AG04449 (cell line): ENCODE measurements at regions not wholly inside any gene's neighbourhood (a gene's known extent, or its start where the extent isn't known, plus 50 kb on each side); places are given as distances from the start of the nearest gene placed in this dataset.

ENCODE experiments used
- CTCF ChIA-PET: fragments of 350-600 bp; formaldehyde crosslinking; extraction: SDS; loops from one replicate; lab custom pipeline; 2021; ENCODE audit warnings: antibody characterized with exemption; lab: Yijun Ruan, JAX
- POLR2A ChIA-PET: fragments of 400-600, 350-600 bp; formaldehyde crosslinking; extraction: SDS; loops from one replicate; lab custom pipeline; 2020; ENCODE audit warnings: antibody characterized with exemption, inconsistent platforms; lab: Yijun Ruan, JAX
- DNase-seq: peaks from one replicate; pipeline ENCODE4 v3.0.0-alpha.2; 2010; ENCODE audit warnings: low read depth, low spot score
- H3K4me3 ChIP-seq: 2 replicates; pipeline ENCODE4 v1.5.1; 2011; ENCODE audit warnings: low read depth, mild to moderate bottlenecking, control low read depth, low read length
- CTCF ChIP-seq: IDR thresholded peaks from one replicate; pipeline ENCODE4 v1.5.1; 2011; ENCODE audit warnings: mild to moderate bottlenecking, moderate library complexity, low read length, control low read depth, inconsistent platforms; ENCODE audit not compliant: insufficient read depth; ENCODE audit errors: missing control alignments

GRCh38 chr6:165798991-165799390, 135.9 kb upstream of the PDE10A start:
- DNase-seq: no peak
- ChIA-PET POLR2A (no interaction called here), CTCF (no interaction called here)
- H3K4me3 ChIP-seq: no peak overlapping the region
- TF ChIP-seq CTCF: no peak

DNA sequence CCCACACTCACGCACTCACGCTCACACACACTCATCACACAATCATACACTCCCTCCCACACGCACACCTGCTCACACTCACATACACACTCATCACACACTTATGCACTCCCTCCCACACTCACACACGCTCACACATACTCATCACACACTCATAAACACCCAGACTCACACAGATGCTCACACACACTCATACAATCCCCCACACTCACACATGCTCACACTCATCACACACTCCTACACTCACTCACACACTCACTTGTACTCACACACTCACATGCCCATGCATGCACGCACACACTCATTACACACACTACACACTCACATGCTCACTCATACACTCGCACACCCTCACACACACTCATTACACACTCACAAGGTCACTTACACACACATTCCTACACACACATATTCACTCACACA, 131.1 kb upstream of the PDE10A start:
- CTCF ChIA-PET: no interaction called here
- TF ChIP-seq CTCF: no peak
- POLR2A ChIA-PET: no interaction called here
- no peak for DNase-seq
- no peak overlapping the region for H3K4me3 ChIP-seq

DNA sequence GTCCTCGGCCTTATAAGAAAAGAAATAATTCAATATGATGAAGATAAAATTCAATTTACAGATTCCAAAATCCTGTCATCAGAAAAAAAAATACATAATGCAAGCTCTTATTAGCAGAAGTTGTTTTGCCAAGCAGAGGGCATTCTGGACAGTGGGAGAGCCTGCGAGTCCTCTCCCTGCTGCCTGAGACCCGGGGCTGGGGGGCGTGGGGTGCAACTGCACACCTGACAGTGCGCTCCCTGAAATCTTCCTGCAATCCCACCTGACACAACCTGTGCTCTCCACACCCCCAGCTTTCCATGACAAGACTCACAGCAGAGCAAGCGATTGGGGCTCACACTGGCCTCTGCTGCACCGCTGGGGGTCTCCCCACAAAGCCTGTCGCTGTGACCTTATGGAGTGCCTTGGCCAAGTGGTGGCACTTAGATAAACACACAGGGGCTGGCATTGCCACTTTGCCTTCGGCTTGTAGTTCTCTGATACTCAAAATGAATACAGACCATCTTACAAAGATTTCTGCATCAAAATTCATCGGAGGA, 130.3 kb upstream of the PDE10A start:
- no peak for TF ChIP-seq CTCF
- DNase-seq: no peak
- POLR2A ChIA-PET: no interaction called here
- H3K4me3 ChIP-seq: no peak overlapping the region
- CTCF ChIA-PET: no interaction called here

- CTCF ChIA-PET: no interaction called here
- TF ChIP-seq CTCF: no peak
- no peak for DNase-seq
- POLR2A ChIA-PET: no interaction called here
- H3K4me3 ChIP-seq: no peak overlapping the region
These were observed 128.9 kb upstream of the PDE10A start for GRCh38 chr6:165791876-165792437.

- no peak for DNase-seq
- no peak overlapping the region for H3K4me3 ChIP-seq
- ChIA-PET POLR2A (no interaction called here), CTCF (no interaction called here)
- TF ChIP-seq CTCF: no peak
These were observed 128.3 kb upstream of the PDE10A start for GRCh38 chr6:165791306-165791705.

DNA sequence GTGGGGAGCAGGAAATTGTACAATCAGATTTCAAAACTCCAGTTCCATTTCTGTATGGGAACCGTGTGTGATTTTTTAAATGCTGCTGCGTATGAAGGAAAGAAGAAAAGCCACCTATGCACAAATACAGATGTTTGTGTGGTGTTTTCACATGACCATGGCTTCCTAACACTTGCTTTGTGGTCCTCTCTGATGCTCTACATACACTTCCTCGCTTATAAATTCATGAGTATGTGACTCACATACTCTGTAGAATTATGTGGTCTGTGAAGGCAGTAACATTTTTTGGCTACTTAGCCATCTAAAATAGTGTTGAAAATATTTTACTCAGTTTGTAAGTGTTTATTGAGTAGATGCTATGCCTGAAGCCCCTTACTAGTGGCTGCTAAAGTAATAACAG, 119.8 kb upstream of the PDE10A start:
- no peak for TF ChIP-seq CTCF
- H3K4me3 ChIP-seq: no peak overlapping the region
- ChIA-PET CTCF (no interaction called here), POLR2A (no interaction called here)
- DNase-seq: no peak
